HG02884 (cell line): ENCODE measurements at regions not wholly inside any gene's neighbourhood (a gene's known extent, or its start where the extent isn't known, plus 50 kb on each side); places are given as distances from the start of the nearest gene placed in this dataset.

Source experiments
- ATAC-seq: cut with Tn5 transposase; IDR thresholded peaks from one replicate; pipeline ENCODE4 v1.9.1; 2021; ENCODE audit warnings: mild to moderate bottlenecking, moderate library complexity; ENCODE audit not compliant: unreplicated experiment

DNA sequence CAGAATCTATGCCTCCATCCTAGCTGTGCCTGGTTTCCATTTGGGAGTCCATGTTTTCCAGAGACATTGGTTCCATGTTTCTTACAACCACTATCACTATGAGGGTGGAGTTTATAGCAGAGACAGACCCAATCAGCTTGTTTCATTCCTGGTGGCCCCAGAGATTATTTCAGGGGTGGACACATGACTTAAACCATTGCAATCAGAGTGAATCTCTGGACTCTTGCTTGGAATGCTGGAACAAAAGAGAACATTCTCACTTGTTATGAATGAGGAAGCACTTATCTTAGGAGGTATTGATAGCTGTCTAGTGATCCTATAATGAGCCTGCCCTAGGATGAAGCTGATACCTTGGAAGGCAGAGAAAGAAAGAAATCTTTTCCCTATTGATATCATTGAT lies 250.3 kb downstream of the ATG4C start:
- ATAC-seq, result no peak

DNA sequence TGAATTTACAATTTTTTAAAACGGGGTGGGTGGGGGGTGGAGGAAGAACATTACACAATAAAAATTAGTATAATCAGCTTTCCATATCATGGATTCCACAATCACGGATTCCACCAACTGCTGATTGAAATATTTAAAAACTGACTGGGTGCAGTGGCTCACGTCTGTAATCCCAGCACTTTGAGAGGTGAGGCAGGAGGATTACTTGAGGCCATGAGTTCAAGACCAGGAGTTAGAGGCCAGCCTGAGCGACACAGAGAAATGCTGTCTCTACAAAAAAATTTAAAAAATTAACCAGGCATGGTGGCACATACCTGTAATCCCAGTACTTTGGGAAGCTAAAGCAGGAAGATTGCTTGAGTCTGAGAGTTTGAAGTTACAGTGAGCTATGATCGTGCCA lies 254.7 kb downstream of the ATG4C start:
- no peak for ATAC-seq

DNA sequence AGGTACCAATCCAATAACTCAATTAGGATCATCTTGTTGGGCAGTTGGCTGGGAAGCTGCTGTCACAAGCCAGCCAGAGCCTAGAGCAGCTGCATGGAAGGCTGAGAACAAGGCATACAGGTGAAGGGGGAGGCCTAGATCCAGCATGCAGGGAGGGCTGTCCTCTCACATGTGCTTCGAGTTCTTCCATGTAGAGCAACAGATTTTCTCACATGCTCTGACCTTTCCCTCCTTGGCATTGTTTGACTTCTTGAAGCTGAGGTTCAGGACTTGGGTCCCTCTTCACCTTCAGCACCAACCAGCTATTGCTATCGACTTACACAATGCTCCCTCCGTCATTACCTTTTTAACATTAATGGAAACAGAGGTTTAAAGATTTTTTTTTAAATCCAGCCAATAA lies 257.7 kb downstream of the ATG4C start:
- no peak for ATAC-seq

DNA sequence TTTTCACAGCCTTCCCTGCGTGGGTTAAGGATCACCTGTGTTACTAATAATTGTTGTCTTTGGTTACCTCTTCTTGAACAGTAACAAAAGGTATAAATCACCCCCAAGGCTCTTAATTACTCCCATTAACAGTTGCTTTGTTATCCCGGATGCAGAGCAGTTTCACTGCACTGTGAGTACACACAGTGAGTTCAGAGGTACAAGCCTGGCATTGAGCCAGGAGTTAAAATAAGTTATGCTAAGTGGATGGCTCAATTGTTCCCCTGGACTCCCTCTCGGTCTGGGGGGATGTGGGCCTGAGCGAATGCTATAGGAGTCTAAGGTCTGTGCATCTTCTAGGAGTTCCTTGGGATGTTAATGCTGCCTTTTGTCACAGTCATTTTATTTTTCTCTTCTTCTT lies 258.3 kb downstream of the ATG4C start:
- ATAC-seq, result no peak

DNA sequence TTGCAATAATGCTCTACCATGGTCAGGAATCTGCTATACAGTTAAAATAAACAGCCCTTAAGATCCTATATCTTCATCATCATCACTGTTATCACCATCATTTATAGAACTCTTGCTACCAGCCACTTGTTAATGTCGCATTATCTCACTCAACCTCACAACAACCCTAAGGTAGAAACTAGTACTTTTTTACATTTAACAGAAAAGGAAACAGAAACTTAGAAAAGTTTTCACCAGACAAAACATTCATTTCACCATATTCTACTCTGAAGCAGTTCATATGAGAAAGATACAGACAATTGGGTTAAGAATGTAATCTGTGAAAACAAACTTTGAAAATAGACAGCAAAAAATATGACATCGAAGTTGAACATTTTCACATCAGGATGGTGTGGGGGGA lies 262.6 kb downstream of the ATG4C start:
- no peak for ATAC-seq

DNA sequence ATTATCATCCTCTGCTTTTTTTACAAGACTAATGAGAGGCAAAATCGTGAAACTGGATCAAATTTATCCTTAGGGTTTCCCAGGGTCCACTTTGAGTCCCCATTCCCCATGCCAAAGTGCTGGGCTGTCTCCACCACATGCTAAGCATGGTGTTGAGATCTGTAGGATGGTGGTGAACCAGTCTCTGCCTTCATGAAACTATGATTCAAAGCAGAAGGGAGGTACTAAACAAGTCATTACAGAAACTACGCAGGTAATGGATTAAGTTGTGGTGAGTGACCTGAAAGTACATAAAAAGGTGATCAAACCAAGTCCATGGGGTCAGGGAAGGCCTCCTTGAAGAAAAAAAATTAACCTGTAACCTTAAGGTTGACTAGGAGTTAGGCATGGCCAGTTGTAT lies 265.2 kb downstream of the ATG4C start:
- no peak for ATAC-seq

DNA sequence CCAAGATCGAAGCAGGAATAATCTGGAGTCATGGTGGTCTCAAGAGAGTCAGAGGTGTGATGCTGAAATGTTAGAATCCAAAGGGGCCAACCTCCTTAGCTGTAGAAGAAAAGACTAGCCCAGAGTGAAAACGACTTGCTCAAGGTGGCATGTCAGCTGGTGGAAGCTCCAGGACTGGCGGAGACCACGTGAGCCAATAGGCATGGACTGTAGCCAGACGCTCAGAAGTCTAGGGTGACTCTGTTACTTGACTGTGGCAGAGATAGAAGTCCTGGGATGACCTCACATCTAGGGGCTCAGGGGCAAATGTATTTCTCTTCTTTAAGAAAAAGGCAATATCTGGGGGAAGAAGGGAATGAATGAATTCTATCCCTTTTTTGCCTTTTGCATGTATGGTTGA lies 267.4 kb downstream of the ATG4C start:
- no peak for ATAC-seq

DNA sequence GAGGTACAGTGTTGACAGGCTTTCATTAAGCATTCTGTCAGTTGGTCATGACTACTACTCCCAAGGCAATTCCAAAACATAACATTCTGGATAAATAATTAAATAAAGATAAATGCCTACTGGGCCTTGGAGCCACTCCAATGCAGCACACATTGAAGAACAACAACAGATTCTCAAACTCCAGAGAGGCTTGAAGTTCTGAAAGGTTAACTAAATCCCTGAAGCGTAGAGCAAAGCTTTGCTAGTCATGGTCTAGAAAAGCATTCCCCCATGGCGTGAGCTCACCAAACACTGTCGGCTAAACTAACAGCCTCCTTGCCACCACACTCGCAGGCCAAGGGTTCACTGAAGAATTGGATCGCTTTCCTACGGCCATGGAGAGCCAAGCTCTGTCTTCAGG lies 268.0 kb downstream of the ATG4C start:
- no peak for ATAC-seq

DNA sequence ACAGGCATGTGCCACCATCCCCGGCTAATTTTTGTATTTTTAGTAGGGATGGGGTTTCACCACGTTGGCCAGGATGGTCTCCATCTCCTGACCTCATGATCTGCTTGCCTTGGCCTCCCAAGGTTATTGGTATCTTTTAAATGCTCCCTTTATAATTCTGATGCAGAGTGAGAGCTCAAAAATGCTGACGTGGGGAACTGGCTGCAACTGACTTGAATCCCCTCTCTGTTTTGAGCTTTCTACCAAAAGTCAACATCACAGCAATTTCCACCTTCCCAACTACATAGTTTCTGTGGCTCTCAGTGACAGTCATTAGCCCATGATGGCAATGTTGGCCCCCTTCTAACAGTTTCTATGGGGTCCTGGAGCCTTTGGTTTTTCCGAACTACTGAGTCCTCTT lies 268.2 kb upstream of the FOXD3 start:
- ATAC-seq, result no peak

DNA sequence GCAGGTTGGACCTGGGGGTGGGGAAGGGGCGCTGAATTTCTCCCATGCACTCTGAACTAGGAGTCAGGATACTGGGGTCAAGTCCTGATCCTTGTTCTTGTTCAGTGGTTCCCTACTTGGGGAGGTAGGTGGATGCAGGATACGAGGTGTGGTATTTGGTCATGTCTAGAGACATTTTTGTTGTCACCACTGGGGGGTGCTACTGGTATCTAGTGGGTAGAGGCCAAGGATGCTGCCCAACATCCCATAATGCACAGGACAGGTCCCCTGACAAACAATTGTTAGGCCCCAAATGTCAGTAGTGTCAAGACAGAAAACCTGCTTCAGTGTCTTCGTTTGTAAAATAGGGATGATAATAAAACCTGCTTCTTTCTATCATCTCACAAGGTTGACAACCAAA lies 259.0 kb upstream of the FOXD3 start:
- ATAC-seq, result no peak

DNA sequence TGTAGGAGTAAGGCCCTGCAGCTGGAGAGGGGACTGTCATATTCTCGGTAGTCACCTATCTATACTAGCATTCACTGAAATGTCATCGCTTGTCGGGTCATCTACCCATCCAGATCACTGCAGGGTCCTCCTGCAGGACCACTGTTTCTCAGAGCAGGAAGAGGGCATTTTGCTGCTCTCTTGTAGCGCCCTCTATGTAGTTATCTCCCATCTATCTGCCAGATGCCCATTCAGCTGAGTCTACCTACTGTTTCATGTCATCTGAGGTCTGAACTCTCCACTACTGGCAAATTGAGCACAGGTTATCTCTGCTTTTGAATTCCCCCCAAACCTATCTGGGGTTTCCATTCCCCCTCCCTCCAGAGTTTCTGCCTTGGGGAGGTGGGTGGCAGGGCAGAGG lies 258.2 kb upstream of the FOXD3 start:
- no peak for ATAC-seq

DNA sequence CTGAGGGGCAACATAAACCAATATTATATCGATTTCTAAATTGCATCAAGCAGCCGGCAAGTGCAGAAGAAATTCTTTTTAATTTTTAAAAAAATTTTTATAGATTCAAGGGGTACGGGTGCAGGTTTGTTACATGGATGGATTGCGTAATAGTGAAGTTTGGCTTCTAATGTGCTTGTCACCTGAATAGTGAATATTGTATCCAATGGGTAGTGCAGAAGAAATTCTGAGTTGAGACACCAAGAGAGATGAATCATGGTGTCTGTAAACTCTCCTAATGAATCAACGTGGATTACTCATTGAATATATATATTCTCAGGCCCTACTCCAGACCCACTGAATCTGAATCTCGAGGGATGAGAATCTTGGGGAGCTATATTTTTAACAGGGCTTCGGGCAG lies 253.7 kb upstream of the FOXD3 start:
- ATAC-seq, result no peak

DNA sequence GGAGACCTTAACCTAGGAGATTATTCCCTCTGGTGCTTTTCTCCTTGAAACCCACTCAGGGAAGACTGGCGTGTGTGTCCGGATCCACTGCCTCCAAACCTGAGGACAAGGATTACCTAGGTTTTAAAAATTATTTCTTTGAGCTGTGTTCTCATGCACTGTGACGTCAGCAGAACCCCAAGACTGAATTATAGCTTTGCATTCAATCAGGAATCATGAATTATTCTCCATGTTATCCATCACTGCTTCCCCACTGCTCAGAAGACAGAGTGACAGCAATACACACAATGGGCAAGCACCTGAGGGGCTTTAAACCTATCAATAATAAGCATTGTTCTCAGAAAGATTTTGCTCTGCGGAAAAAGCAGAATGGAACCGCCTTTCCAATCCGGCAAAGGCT lies 253.2 kb upstream of the FOXD3 start:
- no peak for ATAC-seq

DNA sequence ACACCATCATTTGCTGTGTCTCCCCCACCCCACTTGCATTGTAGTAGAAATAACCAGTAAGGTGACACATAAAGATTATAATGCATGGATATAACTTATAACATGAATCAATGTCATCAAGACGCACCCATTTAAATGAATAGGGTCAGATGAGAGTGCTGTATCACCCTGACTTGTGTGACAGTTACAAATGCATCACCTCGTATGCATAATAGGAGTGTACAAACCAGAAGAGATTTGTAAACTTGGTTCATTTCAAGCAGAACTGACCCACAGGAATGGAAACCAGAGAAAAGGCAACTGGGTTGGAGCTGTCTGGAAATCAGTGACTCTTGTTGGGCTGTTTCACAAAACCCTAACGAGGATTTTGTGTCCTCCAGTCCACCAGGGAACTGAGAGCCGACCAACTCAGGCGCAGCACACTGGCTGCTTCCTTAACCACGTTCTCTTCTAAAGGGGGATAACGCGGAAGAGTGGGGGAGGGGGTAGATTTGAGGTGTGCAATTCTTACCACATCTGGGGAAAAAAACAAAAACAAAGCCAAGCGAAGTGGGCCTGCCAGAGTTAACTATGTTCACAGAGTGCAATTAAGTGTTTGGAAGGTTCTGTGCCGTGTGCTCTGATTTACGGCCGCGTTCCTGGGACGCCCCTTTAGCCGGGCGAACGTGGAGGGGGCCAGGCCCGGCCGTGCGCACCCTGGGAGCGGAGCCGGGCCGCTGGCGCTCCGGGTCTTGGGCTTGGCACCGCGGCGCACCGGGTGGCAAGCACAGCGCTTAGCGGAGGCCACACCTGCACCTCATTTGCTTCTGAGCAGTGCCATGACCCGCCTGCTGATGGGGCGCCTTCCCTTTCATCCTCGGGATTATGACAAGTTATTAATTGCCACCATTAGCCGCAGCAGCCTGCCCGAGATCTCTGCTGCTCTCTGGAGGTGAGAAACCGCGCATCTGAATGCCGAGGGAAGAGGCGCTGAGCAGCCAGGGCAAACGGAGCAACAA lies 248.8 kb upstream of the FOXD3 start:
- ATAC-seq, result no peak

DNA sequence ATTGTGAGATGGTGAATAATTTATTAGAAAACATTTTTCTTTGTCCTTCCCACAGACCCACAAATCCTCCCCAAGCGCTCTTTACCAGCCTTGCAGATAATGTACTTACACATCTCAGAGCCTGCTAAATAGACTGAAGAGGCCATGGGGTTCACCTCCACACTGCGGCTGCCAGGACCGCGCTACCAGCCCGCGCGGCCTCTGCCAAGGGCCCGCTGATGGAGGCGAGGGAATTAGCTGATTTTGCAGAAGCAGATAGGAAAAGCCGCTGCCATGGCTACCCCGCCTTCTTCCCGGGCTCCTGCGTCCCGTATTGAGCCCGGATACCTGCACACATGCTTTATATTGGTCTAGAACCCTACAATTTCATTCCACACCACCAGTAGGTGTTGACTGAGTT lies 248.0 kb upstream of the FOXD3 start:
- no peak for ATAC-seq

DNA sequence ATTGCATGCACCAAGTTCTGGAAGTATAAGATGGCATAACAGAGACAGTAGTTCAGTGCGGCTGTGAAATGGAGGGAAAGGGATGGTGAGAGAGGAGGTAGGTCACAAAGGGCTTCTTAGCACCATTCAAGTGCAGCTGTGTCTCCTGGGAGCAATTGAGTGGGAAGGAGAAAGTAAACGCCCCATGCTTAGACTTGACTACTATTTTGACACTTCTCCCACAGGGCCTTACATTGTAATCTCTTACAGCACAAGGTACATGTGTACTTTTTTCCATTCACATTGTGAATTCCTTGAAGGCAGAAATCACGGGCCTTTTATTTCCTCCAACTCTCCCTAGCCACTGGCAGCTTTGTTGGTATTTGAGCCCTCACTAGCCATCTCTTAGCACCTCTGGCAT lies 239.6 kb upstream of the FOXD3 start:
- ATAC-seq, result no peak

DNA sequence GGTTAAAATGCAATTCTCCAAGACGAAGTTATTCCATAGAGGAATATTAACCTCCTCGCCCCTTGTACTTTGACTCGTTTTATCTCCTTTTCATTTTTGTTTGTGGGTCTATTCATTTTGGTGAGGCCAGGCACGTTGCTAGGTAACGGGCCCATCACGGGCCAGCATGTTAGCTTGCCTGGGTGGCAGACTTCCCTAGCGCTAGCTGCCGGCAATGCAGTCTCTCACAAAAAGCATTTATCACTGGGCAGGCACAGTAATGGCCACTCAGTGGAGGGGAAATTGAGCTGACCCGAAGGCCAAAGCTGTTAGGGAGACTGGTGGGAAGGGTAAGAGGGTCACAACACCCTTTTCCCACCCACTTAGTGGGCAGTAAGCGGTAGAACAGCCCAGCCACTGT lies 234.4 kb upstream of the FOXD3 start:
- no peak for ATAC-seq

DNA sequence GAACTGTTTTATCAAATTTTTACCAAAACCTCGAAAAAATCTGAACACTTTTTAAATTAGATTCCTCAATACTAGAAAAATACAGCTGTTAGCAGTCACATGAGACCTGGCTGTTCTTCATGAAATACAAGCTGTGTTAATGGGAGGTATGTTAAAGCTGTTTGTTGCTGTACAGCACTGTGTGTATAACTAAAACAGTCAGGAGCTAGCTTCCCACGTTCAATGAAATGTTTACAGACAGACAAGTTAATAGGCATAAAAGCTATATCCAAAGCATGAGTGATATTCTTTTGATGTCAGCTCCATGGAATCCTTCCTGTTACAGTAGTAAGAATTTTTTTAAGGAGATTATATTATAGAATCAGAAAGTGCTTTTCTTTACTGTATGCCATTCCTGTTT lies 223.2 kb upstream of the FOXD3 start:
- no peak for ATAC-seq

DNA sequence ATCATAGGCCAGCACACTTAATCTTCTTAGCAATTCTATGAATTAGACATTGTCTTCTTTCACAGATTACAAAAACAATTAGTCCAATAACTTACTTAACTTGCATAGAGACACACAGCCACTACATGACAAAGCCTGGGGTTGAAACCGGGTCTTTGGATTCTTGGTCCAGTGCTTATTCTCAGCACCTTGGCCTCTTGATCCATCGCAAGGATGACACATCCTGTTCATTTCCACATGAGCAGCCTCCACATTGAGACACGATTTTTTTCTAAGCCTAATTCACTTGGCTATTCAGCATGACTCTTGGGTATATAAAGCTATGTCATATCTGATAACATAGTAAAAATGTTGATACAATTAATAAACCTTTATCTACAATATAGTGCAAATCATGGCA lies 221.0 kb upstream of the FOXD3 start:
- no peak for ATAC-seq

DNA sequence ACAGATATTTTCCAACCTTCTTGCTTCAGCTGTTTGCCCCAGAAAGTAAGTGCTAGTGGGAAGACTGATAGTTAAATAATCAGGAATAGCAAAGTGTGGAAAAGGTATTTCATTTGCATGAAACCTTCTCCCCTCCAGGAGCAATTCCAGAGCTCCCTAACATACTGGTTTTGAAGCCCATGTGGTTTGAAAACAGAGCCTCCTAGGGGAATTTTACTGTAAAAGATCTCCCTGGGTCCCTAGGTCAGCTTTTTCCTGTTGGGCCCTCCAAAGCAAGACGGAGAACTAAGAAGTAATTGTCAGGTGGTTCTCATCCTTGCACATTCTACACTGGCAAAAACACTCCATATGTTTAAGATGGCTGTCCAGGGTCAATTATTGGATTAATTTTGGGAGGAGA lies 218.7 kb upstream of the FOXD3 start:
- ATAC-seq, result no peak

DNA sequence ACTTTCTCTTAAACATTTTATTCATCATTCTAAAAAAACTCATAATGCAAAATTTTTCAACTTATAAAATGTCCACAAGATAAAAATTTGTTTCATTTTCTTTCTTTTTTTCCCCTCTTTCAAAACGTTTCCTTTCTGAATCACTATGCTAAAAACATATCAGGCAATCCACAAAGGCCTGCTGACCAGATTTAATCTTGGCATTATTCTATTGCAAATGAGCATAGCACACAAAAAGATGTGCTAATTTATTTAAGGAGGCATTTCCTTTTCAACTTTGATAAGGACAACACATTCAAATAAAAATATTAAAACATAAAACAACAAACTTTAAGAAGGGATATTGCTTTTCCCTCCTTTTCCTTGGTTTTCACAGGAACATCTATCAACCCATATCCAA lies 215.3 kb upstream of the FOXD3 start:
- ATAC-seq, result no peak

DNA sequence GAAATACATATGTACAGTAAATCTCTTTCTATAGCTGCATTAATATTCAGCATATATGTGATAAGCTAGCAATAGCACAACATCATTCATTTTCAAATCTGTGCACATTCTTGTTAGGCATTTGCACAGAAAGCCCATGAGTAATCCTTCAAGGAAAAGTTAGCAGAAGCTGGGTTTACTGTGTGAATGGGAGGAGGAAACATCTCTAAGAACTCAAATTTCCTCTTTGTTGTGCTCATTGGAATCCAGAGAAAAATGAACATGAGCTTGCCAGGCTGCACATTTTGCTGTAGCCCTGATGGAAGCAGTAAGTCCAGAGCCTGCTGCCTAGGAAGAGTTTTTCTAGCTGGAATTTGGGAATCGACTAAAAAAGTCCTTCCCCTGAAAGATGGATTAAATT lies 214.2 kb upstream of the FOXD3 start:
- no peak for ATAC-seq
